DMS79 treated with DMSO at 0.1 percent for 48 hours (cell line): ENCODE measurements at regions not wholly inside any gene's neighbourhood (a gene's known extent, or its start where the extent isn't known, plus 50 kb on each side); places are given as distances from the start of the nearest gene placed in this dataset.
"Not testable (repeated sequence)": the region's sequence is repeated elsewhere in the genome, so short reads cannot be mapped to it uniquely, and the experiment has no call there.

ENCODE experiments used
- DNase-seq: peaks from one replicate; lab custom pipeline; 2025; lab: John Stamatoyannopoulos, UW

DNA sequence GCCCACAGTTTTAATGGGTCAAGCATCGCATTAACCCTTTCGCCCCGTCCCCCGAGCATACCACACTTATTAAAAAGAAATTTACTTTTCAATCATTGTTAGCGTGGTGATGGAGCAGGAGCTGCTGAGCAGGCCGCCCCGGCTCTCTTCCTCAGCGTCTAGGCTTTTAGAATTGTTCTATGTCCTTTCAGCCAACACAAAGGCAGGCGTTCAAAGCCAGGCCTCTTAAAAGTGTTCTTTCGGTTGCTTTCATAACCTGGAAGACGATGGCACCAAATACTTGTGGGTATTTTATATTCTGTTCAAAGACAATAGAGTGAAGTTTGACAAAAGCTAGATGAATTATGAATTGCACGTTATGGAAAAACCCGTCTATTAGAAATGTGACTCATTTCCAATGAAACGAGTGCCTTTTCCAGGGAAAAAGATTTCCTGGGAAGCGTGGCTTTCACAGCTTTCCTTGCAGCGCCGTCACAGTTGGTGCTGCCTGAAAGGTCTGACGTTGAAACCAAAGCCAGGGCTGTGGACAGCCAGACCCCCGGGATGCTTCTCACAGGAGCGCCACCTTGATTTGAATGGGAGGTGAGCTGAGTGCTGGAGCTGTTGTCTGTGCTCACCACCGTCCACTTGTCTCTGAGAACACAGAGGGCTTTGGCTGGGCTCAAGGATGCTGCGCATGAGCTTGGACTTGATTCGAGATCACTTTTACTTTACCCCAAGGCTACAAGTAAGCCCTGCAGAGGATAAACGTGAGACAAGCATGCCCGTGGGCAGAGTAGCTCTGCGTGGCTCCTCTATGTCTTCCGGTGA lies 78.8 kb downstream of the SOX1 start:
- DNase-seq: no peak

DNA sequence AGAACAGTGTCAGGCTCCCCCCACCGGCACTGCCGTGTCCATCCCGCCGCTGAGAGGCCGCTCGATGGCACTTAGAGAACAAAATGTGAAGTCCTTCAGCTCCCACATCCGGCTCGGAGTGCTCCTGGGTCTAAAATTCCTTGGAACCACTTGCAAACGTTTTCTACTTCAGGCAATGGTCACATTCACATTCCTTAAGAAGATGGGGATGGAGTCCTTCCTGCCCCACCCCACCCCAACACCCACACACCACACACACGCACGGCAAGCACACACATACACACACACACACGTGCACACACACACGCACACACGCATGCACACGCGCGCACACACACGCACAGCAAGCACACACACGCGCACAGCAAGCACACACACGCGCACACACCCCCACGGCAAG lies 83.4 kb downstream of the SOX1 start:
- peak; percentile 97 for DNase-seq

DNA sequence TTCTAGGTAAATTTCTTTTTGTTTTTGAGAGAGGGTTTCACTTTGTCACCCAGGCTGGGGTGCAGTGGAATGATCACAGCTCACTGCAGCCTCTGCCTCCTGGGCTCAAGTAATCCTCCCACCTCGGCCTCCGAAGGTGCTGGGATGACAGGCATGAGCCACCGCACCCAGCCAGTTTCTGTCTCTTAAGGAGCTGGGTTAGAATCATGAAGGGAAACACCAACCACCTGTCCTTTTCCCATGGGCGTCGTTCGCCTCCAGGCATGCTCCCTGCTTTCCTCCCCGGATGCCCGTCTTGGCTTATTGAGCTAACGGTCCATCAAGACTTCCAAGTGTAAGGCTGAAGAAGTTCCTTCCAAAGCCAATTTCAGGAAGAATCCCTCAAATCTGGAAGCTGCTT lies 85.9 kb downstream of the SOX1 start:
- DNase-seq: no peak

DNA sequence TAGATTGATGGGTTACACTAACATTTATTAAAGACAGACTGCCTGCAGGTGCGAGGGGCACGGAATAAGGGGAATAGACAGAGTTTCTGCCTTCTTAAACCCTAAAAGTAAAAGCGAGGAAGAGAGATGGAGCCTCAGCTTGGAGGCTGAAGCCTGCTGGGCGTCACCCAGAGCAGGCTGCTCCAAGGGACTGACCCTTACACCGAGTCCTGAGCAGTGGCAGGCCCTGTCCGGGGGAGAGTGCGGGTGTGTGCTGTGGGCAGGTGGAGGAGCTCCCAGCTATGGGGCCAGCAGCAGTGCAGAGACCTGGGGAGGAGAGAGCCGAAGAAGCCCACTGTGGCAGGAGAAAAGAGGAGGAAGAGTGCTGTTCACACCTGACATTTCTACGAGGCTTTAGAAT lies 86.4 kb downstream of the SOX1 start:
- DNase-seq: no peak

DNA sequence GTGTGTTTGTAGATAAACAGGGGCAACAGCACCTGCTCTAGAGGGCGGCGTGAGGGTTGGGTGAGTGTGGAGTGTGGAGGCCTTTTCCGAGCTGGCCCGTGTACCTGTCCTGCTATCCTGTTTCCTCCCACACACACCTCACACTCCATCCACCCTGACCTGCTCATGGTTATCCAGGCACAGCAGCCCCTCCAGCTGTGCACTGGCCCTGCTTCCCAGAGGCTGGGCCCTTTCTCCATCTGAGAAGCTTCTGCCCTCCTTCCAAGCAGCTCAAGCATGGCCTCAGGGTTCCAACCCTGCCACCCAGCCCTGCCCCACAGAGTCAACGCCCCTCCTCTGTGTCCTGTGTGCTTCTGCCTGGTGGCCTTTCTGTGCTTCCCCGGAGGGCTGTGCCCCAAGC lies 86.9 kb downstream of the SOX1 start:
- DNase-seq: no peak

DNA sequence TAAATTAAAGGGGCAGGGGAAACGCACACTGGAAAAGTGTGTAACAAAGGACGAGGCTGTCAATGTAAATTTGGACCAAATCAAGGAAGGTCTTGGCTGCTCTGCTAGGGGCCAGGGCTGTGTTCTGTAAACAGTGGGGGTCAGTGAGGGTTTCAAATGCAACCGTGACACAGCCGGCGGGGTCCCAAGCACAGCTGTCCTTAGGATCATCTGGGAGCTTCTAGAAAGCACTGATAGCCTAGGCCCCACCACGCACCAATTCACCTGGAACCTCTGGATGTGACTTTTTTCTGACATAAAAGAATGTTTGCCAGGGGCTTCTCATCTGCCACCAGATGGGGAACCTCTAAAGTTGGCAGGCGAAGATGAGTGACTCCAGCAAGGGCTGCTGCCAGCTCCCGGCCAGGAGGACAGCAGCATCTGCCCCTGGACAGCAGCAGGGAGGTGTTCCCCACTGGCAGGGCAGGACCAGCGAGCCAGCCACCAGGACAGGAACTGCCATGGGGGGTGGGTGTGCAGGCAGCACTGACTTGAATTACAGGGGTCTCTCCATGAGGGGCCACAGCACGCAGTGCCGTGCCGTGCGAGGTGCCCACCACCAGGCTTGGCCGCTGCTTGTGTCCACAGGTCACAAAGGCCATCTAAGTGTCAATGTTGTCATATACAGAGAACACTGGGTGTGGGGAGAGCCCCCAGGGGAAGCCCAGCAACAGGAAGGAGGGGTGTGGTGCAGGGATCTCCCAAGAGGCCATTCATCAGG lies 87.5 kb downstream of the SOX1 start:
- no peak for DNase-seq

DNA sequence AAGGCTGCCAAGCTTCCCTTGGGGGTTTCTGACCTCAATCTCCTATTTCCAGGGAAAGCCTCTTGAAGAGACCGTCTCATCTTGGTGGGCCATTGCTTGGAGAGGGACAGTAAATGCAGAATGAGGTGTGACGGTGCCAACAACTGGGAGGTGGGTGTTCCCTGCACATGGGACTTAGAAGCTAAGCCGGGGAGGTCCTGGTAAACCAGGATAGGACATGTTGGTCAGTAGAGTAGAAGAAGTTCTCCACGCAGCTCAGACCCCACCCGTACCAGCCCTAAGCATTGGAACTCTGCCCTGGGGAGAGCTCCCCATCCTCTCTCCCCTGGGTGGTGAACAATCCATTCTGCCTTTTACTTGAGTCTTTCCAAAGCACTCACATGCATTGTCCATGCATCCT lies 92.0 kb downstream of the SOX1 start:
- no peak for DNase-seq

DNA sequence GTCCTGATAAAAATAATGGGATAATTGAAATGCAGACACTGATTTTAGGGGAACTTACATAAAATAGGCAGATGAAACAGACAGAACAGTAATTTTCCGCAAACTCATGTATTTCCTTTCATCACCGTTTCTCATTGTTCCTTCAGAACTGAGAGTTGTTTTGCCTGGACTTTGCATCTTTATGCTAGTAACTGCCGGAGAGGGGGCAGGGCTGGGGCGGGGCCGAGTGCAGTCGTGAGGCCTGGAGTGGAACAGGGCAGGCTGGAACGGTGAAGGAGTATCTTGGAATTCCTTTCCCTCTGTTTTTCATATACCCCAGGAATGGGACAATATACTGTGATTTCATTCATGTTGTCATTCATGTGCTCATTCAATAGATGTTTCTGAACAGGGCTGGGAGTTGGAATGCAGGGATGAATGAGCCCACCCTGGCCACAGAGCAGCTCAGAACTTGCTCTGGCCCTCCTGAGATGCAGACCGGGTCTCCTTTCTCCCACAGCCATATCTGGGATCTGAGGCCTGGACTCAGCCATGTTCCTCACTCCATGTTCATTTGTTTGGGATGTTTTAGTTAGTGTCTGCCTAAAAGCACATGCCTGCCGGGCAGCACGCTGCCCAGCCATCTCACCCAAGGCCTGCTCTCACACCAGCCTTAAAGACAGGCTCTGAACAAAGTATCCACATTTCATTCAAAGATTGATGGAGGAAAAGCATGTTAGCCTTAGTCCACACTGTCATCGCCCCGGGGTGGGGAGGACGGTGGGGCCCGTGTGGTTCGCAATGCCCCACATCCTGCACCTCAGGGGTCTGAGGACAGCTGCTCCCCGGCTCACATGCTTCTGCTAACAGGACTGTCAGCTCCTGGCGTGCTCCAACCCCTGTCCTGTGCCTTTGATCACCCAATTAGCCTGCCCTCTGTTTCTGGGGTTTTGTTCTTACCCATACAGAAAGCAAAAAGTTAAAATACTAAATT lies 92.9 kb downstream of the SOX1 start:
- DNase-seq: no peak

DNA sequence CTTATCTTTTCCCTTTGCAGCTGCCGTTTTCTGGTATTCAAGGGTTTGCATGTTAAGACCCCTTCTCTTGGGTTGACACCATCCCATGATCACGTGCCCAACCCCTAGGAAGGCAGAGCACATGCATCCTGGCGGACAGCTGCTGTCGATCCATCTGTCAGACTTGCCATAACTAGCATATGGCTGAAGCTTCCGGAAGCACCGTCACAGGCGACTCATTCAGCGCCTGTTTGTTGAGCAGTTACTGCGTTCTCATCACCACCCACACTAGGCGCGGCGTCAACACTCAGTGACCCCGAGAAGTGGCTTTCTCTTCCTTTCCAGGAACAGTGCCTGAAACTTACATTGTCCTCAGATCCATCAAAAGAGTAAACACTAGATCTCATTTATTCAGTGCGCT lies 93.6 kb downstream of the SOX1 start:
- no peak for DNase-seq

DNA sequence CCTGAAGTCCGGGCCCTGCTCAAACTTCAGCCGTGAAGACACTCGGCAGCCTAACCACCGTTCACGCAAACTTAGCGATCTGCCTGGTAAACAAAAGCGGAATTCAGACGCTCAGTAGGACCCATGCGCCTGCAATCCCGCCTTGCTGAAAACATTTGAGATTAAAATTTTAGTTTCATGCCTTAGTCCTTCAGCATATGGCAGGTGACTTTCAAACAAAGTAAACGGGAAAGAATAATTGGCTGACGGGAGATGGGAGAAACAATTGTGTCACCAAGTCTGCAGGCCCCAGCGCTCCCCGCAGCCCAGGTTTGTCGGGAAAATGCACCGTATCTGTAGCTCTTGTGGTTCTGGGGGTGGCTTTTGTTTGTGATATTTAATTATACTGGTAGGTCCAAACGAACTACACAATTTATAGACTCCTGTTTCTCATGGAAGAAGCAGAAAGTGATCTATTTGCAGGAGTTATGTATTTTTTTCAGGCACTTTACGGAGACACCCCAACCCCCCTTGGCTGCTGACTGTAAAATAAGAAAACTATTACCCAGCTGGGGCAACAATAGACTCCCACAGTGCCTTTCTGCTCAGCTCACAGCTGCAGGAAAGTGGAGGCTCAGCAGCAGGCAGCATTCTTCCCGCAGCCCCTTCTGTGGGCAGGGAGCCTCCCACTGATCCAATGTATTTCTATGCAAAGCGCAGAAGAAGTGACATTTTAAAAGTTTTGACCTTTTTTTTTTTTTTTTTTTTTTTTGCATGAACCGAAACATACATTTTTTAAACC lies 94.8 kb downstream of the SOX1 start:
- no peak for DNase-seq

DNA sequence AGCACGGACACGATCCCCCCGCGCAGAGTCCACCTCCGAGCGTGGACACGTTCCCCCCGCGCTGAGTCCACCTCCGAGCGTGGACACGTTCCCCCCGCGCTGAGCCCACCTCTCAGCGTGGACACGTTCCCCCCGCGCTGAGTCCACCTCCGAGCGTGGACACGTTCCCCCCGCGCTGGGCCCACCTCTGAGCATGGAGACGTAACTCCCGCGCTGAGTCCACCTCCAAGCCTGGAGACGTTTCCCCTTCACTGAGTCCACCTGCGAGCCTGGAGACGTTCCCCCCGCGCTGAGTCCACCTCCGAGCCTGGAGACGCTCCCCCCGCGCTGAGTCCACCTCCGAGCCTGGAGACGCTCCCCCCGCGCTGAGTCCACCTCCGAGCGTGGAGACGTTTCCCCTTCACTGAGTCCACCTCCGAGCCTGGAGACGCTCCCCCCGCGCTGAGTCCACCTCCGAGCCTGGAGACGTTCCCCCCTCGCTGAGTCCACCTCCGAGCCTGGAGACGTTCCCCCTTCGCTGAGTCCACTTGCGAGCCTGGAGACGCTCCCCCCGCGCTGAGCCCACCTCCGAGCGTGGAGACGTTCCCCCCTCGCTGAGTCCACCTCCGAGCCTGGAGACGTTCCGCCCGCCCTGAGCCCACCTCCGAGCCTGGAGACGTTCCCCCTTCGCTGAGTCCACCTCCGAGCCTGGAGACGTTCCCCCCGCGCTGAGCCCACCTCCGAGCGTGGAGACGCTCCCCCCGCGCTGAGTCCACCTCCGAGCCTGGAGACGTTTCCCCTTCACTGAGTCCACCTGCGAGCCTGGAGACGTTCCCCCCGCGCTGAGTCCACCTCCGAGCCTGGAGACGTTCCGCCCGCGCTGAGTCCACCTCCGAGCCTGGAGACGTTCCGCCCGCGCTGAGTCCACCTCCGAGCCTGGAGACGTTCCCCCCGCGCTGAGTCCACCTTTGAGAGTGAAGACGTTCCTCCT lies 97.0 kb downstream of the SOX1 start:
- DNase-seq: not testable (repeated sequence)

DNA sequence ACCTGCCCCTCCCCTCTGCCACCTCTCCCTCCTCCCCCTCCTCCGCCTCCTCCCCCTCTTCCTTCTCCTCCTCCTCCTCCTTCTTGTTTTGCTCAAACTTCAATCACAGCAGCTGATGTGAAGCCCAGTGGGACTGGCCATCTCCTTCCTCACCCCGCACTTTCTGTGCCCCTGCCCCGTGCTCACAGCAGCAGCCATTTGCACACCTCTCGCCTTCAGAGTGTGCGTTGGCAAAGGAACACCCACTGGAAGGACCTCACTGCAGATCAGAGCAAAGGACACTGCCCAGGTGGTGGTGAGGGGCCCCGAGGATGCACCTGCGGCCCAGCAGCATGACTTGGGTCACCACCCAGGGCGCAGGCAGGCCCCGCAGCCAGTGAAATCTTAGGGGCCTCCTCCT lies 98.8 kb downstream of the SOX1 start:
- no peak for DNase-seq

DNA sequence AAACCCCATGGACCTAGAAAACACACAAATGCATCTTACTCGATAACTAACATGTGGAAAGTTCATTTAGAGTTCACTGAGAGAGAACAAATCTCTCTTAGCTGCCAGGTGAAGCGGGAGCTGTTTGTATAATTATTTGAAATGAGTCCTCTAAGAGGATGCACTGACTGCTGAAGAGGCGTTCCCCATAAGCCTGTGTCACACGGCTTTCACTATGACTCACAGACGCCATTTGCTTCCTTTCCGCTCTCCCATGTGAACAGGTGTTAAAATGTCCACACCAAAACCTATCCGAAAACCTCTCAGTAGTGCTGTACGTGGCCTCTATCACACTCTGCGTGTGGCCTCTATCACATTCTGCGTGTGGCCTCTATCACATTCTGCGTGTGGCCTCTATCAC lies 101.8 kb downstream of the SOX1 start:
- peak; percentile 67 for DNase-seq

DNA sequence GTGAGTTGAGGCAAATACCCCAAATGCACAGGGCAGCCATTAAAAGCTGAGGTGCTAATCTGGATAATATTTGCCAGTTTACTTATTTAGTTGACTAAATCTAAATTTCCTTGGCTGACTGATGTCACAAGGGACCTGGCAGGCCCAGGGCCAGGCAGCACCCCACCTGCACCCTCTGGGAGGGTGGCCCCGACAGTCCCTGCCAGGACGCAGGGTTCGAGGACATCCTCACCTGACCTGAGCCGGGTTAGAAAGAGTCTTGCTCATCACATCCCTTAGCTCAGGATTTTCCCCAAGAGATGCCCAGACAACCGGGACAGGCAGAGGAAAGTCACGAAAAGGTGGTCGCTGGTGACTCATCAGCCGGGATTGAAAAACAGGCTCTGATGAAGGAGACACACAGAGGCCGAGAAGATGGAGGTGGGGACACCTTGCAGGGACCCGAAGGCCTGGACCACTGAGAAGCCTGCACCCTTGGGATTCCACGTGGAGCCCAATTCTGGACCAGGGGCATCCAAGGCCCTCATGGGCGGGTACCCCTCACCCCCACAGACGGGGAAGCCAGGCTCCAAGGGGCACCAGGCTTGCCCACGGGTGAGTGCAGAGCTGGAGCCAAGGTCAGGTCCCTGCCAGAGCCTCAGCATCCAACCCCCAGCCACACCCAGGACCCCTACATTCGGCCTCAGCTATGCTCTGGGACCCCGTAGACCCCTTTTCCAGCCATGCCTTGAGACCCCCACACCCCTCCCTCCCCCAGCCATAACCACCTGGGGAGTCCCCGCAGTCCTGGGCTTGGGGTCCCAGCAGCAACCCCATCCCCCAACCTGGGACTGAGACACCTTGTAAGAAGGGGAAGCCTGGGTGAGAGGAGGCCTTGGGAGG lies 103.2 kb downstream of the SOX1 start:
- DNase-seq: no peak

DNA sequence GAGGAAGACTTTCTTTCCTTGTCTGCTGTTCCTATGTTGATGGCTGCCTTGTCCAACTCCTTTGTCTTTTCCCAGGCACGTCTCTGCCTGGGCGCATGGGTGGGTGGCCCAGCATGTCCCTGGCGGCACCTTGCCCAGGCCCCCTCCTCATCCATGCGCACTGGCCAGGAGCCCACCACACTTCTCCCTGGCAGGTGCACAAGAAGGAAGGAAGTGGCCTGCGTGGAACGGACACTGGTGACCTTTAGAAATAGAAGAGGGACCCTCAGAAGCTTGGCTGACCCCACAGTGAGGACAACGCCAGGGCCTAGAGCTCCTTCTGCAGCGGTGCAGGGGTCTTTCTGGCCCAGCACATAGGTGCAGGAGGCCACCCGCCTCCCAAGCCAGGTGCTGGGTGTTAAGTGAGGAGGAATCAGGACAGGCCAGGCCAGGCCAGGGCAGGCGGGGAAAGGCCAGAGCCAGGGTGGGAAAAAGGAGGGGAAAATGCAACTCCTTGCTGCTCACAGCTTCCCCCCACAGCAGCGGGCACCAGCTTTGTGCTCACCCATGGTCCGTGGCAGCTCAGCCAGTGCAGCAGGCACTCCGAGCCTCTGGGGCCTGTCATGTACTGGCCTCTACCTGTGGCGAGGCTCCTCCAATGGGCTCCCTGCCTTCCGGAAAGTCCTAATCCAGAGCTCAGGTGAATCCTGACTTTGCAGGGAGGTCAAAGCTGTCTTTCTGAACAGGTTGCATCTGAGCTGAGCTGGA lies 104.0 kb downstream of the SOX1 start:
- DNase-seq: no peak

DNA sequence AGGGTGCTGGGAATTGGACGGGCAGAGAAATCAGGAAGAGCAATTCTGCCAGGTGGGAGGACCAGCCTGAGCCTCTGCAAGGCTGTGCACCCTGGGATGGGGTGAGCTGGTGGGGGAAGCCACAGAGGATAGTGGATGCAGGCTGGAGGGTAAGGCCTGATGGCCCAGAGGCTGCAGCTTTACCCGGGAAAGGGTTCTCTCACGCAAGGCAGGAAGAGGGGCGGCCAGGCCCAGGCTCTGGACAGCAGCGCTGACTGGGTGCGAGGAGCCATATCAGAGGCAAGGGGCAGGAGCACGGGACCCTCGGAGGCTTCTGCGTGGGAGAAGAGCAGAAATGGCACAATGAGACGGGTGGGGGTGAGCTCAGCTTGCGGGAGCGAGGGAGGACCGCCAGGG lies 104.6 kb downstream of the SOX1 start:
- no peak for DNase-seq

DNA sequence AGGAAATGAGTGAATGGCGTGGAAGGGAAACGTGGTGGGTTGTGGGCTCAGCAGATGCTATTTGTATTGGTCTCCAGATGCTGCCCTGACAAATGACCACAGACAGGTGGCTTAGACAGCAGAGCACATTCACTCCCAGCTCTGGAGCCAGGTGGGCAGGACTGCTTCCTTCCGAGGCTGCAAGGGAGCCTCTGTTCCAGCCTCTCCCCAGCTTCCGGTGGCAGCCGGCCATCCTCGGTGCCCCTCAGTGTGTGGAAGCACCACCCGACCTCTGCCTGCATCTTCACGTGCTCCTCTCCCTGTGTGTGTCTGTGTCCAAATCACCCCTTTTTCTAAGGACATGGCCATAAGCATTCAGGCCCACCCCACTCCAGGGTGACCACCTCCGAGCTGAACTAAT lies 105.1 kb downstream of the SOX1 start:
- no peak for DNase-seq

DNA sequence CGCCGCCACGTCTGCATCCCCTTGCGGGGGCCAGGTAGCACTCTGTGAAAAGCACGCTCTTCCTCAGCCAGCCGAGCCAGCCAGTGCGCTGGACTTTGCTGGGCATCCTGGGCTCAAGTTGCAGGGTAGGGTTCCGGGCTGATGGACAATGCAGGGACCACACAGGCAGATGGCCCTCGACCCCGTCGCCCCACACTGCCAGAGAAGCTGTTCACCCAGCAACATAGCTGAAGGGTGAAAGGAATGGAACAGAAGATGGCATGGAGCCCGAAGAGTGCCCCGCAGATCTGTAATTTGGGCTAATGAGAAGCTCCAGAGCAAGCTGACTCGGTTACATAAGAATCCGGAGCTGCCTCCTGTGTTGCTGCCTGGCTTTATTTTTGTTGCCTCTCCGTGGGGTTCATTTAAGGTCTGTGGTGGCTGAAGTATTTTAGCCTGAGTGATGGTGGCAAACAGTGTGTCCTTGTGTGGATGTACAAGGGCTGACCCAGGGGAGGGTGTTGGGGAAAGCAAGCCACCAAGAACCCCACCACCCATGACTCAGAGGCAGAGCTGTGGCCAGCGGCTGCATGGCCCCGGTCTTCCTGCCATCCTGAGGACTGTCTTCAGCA lies 105.8 kb downstream of the SOX1 start:
- DNase-seq: no peak
